Ammon's horn (tissue), 1 donor: ENCODE measurements at regions not wholly inside any gene's neighbourhood (a gene's known extent, or its start where the extent isn't known, plus 50 kb on each side); places are given as distances from the start of the nearest gene placed in this dataset.
A peak's percentile ranks its signal among the peaks of the same experiment; 100 is the strongest.

Source experiments
- DNase-seq: peaks from one replicate; pipeline ENCODE4 v3.0.0-alpha.2; 2016; ENCODE audit warnings: low spot score

- no peak for DNase-seq
Measured at GRCh38 chr1:71264039-71264438, 183.2 kb upstream of the ZRANB2 start.

DNA sequence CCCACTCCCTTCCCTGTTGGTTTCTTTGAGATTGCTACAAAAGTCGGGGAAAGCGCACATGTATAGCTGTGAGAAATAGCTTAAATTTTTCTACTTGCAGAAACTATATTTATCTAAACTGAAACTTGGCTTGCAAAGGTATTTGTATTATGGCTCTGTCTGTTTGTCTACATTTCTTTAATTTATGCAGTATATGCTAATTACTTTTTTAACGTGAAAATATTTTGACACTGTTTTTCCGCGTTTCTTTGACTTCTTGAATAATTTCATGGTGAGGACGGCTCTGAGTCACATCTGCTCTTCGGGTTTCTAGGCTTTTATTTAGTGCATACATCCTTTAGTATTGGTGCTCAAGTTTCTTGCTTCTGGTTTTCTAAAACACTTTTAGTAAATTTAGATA lies 182.1 kb upstream of the ZRANB2 start:
- no peak for DNase-seq

DNA sequence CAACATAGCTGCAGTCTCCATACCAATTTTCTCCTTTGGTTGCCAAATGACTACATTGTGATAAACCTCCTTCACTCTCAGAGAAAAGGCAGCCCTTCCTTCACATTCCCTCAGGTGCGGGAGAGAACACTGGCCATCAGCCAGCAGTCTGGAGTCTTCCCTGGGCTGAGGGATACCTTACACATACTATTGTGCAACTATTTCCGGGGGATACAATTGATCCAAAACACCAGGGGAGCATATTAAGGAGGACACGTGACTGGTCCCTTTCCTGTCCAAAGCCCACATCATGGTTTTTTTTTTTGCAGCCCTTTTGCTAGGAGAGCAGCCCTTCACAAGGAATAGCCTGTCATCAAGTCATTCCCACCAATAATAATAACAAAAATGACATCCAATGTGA lies 172.1 kb upstream of the ZRANB2 start:
- DNase-seq = no peak

DNA sequence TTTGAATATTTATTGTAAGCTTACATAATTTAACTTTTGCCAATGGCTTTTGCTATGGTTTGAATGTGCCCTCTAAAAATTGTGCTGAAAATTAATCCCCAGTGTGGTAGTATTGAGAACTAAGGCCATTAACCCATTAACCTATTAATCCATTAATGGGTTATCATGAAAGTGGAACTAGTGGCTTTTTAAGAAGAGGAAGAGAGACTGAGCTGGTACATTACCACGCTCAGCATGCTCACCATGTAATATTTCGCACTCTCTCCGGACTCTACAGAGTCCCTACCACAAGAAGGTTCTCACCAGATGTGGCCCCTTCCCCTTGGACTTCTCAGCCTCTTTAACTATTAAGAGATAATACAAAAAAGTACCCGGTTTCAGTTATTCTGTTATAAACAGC lies 164.4 kb upstream of the ZRANB2 start:
- no peak for DNase-seq

- no peak for DNase-seq
Measured at GRCh38 chr1:71242239-71242638, 161.4 kb upstream of the ZRANB2 start.

- DNase-seq = no peak
Measured at GRCh38 chr1:71240656-71241055, 159.8 kb upstream of the ZRANB2 start.

DNA sequence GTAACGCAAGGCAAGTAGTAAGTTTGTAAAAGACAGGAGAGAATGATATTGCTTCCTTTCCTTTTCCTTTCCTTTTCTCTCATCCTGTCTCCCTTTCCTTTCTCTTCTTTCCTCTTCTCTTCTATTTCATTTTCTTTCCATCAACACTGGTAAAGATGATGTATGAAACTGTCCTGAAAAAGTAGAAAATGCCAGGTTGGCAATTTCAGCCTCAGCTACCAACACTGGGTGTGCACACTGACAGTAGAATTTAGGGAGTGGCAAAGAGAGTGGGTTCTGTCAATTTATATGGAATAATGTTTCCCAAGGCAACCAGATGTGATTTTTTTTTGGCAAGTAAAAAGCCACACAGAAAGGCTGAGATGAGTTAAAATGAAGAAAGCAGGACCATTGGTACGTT lies 155.7 kb upstream of the ZRANB2 start:
- DNase-seq = no peak

DNA sequence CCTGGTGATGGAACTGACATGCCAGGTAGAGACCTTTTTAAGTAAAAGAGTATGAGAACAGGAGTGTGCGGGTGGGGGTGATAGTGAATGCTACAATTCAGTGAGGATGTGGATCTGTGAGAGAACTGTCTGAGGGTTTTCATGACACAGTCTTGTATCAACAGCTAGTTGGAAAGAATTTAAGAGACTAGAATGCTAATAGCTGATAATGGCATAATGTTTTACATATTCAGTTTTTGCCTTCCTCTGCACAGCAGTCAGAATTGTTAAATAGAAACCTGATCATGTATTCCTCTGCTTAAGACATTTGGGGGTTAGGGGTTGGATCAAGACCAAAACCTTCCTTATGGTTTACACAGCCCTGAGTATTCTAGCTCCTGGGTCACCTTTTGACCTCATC lies 152.8 kb upstream of the ZRANB2 start:
- no peak for DNase-seq

DNA sequence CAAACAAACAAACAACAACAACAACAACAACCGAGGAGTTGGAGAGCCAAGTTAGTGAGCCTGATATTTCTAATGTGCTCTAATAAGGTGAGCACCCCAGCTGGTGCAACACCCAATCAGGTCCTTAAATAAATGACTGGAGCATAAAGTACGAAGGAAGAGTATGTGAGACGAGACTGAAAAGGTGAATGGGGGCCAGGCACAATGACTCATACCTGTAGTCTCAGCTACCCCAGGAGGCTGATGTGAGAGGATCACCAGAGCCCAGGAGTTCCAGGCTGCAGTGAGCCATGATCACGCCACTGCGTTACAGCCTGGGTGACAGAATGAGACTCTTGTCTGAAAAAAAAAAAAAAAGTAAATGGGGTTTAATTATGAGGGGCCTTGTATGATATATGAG lies 152.0 kb upstream of the ZRANB2 start:
- no peak for DNase-seq

- DNase-seq = no peak
Measured at GRCh38 chr1:71232166-71232763, 151.4 kb upstream of the ZRANB2 start.

GRCh38 chr1:71231751-71232150 lies 150.9 kb upstream of the ZRANB2 start:
- no peak for DNase-seq

GRCh38 chr1:71228742-71229365 lies 148.0 kb upstream of the ZRANB2 start:
- DNase-seq = peak; percentile 6

- DNase-seq = no peak
Measured at GRCh38 chr1:71228241-71228640, 147.4 kb upstream of the ZRANB2 start.

DNA sequence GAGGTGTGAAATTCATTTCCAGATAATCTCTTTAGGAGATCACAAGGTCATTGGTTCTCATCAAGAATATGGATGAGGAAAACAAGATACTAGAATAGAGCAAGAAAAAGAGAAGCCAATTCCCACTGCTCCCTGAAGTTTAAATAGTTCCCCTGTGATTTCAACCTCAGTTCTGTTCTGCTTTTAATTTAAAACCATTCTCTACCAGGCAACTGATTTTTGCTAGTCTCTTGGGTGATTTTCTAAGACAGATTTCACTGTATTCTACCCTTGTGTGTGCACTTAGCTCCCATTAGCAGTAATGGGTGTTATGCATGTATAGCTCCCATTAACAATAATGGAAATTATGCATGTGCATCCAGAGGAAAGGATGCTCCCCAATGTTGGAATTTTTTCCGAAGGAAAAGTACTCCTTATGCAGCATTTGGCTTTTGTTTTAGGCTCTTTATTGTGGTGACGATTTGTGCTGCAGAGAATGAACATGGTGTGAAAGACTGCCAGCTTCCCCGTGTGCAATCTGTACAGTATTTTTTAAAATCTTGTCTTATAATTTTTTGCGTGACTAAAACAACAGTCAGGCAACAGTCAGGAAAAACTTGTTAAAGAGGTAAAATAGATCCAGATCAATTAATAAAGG lies 144.0 kb upstream of the ZRANB2 start:
- peak; percentile 23 for DNase-seq

GRCh38 chr1:71223641-71224340 lies 143.0 kb upstream of the ZRANB2 start:
- peak; percentile 21 for DNase-seq

GRCh38 chr1:71222668-71223067 lies 141.8 kb upstream of the ZRANB2 start:
- DNase-seq = no peak

GRCh38 chr1:71210718-71211117 lies 129.9 kb upstream of the ZRANB2 start:
- DNase-seq = no peak

- DNase-seq = no peak
Measured at GRCh38 chr1:71203241-71203640, 122.4 kb upstream of the ZRANB2 start.

- DNase-seq = no peak
Measured at GRCh38 chr1:71200503-71200902, 119.7 kb upstream of the ZRANB2 start.

GRCh38 chr1:71196685-71197084 lies 115.8 kb upstream of the ZRANB2 start:
- DNase-seq = peak; percentile 24

DNA sequence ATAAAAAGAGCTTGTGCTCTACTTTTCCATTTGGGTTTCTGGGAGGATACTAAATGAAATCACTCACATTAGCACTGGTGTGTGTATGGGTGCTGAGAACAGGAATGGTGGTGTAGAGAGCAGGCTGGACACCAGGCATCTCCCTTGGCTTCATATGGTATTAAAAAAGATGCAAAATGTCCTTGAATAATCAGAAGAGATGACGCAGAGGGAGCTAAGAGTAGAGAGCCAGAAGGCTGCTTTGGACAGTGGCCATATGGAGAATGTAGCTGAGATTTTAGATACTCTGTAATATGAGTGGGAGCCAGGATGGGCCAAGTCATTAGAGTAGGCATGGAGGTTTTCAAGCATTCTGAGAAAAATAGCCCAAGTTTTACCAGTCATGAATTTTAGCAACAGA lies 112.3 kb upstream of the ZRANB2 start:
- peak; percentile 22 for DNase-seq

- DNase-seq = no peak
Measured at GRCh38 chr1:71191520-71191919, 110.7 kb upstream of the ZRANB2 start.

GRCh38 chr1:71190843-71191242 lies 110.0 kb upstream of the ZRANB2 start:
- DNase-seq = no peak
